SU-DHL-6 (cell line): ENCODE measurements at regions not wholly inside any gene's neighbourhood (a gene's known extent, or its start where the extent isn't known, plus 50 kb on each side); places are given as distances from the start of the nearest gene placed in this dataset.

ENCODE experiments used
- H2AFZ ChIP-seq: fragments of 200-600 bp; sonication (generic); 2 replicates; pipeline ENCODE4 v1.6.1; 2014; ENCODE audit warnings: low read depth, mild to moderate bottlenecking, moderate library complexity, mixed read lengths, antibody characterized with exemption, low read length; ENCODE audit not compliant: severe bottlenecking
- H3F3A ChIP-seq: fragments of 200-600 bp; shearing (Covaris generic); 2 replicates; pipeline ENCODE4 v1.6.0; 2016; ENCODE audit warnings: antibody characterized with exemption, mild to moderate bottlenecking; ENCODE audit not compliant: insufficient read depth
- H3K27ac ChIP-seq: fragments of 200-600 bp; sonication (generic); 2 replicates; pipeline ENCODE4 v1.5.1; 2016; ENCODE audit warnings: low read depth, mild to moderate bottlenecking, low read length, moderate library complexity, mixed read lengths
- H3K27me3 ChIP-seq: fragments of 200-600 bp; sonication (generic), shearing (Covaris generic); 2 replicates; pipeline ENCODE4 v1.6.0; 2014; ENCODE audit warnings: mild to moderate bottlenecking, low read length
- H3K36me3 ChIP-seq: fragments of 200-600 bp; sonication (generic); 2 replicates; pipeline ENCODE4 v1.6.1; 2014; ENCODE audit warnings: mild to moderate bottlenecking, low read length, mixed read lengths
- H3K4me2 ChIP-seq: fragments of 300-600, 200-600 bp; shearing (Covaris generic), sonication (generic); 2 replicates; pipeline ENCODE4 v1.6.0; 2014; ENCODE audit warnings: low read length, low read depth, mild to moderate bottlenecking; ENCODE audit not compliant: poor library complexity, severe bottlenecking
- H3K4me3 ChIP-seq: fragments of 200-600 bp; sonication (generic); 2 replicates; pipeline ENCODE4 v1.5.1; 2014; ENCODE audit warnings: antibody characterized with exemption, low read length, mild to moderate bottlenecking, mixed read lengths; ENCODE audit not compliant: insufficient read depth, poor library complexity, severe bottlenecking
- H3K79me2 ChIP-seq: fragments of 200-600 bp; sonication (generic); 2 replicates; pipeline ENCODE4 v1.6.1; 2014; ENCODE audit warnings: mild to moderate bottlenecking, low read length, moderate library complexity; ENCODE audit not compliant: insufficient read depth
- H3K9ac ChIP-seq: fragments of 200-600 bp; sonication (generic); 2 replicates; pipeline ENCODE4 v1.7.0; 2014; ENCODE audit warnings: mild to moderate bottlenecking, low read length
- H3K9me2 ChIP-seq: fragments of 200-600 bp; sonication (generic); replicated peaks from 2 replicates; pipeline ENCODE4 v1.6.1; 2014; ENCODE audit warnings: low read length; ENCODE audit not compliant: insufficient read depth
- H3K9me3 ChIP-seq: fragments of 200-600 bp; sonication (generic); 2 replicates; pipeline ENCODE4 v1.6.1; 2014; ENCODE audit warnings: low read length, mixed read lengths; ENCODE audit not compliant: insufficient read depth
- H4K20me1 ChIP-seq: fragments of 200-600 bp; sonication (generic); 2 replicates; pipeline ENCODE4 v1.6.1; 2014; ENCODE audit warnings: low read depth, mild to moderate bottlenecking, antibody characterized with exemption, low read length, moderate library complexity, mixed read lengths
- CTCF ChIP-seq: fragments of 200-600 bp; sonication (generic); IDR thresholded peaks from one replicate; pipeline ENCODE4 v1.5.1; 2017; ENCODE audit warnings: antibody characterized with exemption, mild to moderate bottlenecking, low read length, moderate library complexity; ENCODE audit not compliant: insufficient read depth, poor library complexity, severe bottlenecking
- EZH2phosphoT487 ChIP-seq: fragments of 200-600 bp; sonication (generic), shearing (Covaris generic); conservative IDR thresholded peaks from 2 replicates; pipeline ENCODE4 v1.6.1; 2018; ENCODE audit warnings: mild to moderate bottlenecking, antibody characterized with exemption, low read length, moderate library complexity, mixed read lengths

DNA sequence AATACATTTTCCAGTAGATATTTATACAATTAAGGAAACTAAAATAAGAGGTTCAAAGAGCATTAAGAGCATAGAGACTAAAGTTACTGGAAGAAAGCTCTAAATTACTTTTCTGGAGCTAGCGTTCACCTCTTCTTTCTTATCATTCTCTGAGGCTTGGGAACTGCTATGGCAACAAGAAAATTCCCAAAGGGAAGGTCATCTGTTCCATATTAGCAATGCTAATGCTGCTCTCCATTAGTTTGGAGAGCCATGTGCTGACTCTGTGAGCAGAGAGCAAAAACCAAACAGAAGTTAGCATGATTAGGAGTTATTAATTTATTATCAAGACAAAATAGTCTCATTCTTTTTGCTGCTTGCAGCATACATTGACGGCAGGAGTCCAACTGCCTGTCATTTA lies 143.1 kb upstream of the SLC16A7 start:
- no peak overlapping the region for H3K4me2 ChIP-seq
- H3K79me2 ChIP-seq = no peaks in the 10 kb centered on the region
- no peak overlapping the region for H3K27ac ChIP-seq
- no peak overlapping the region for H3K9ac ChIP-seq
- H3K9me2 ChIP-seq = no peaks in the 10 kb centered on the region
- H3K9me3 ChIP-seq = 0 out of 2 replicates have a peak, but pooled peaks cover 3% of the 10 kb centered on the region
- H4K20me1 ChIP-seq = no peaks in the 10 kb centered on the region
- H3K4me3 ChIP-seq = no peak overlapping the region
- H3F3A ChIP-seq = no peaks in the 10 kb centered on the region
- no peak overlapping the region for H2AFZ ChIP-seq
- no peak for TF ChIP-seq EZH2phosphoT487
- no peak for TF ChIP-seq CTCF
- H3K27me3 ChIP-seq = no peaks in the 10 kb centered on the region
- H3K36me3 ChIP-seq = no peaks in the 10 kb centered on the region

DNA sequence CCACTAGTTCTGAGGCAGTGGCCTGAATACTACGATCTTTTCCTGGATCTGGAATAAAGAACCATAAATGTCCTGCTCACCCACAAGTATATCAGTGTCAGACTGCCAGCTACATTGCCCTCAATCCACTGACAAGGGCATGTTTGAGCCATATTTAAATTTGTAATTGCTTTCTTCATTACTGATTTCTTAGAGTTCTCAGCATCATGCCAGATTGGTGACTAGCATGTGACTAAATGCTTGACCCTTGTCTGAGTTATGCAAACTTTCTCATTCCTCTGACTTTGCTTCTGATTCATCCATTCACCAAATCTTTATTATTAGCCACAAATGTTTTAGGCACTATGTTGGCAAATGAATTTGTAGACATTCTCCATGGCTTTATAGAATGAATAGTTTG lies 143.6 kb upstream of the SLC16A7 start:
- H3K9me2 ChIP-seq = no peaks in the 10 kb centered on the region
- H3K27me3 ChIP-seq = no peaks in the 10 kb centered on the region
- H4K20me1 ChIP-seq = no peaks in the 10 kb centered on the region
- H3F3A ChIP-seq = no peaks in the 10 kb centered on the region
- no peaks in the 10 kb centered on the region for H3K36me3 ChIP-seq
- no peaks in the 10 kb centered on the region for H3K79me2 ChIP-seq
- no peak overlapping the region for H3K4me3 ChIP-seq
- 0 out of 2 replicates have a peak, but pooled peaks cover 3% of the 10 kb centered on the region for H3K9me3 ChIP-seq
- no peak overlapping the region for H2AFZ ChIP-seq
- no peak for TF ChIP-seq CTCF
- no peak overlapping the region for H3K9ac ChIP-seq
- no peak overlapping the region for H3K27ac ChIP-seq
- H3K4me2 ChIP-seq = no peak overlapping the region

DNA sequence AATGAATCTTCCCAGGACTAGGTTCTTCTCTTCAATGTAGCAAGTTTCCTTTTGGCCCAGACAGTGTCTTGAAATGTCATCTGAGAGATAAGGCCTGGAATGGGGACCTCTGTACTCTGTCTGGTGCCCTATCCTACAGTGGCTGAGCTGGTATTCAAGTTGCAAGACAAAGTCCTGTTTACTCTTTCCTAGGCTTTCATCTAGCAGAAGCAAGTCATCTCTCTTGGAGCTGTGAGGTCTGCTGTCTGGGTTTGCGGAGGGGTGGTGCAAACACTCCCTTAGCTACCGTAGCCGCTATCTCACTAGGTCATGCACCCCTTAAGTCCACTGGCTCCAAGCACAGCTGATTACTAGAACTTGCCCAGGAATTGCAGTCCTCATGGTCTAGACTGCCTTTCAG lies 149.7 kb upstream of the SLC16A7 start:
- H3K27me3 ChIP-seq = no peaks in the 10 kb centered on the region
- H3K36me3 ChIP-seq = no peaks in the 10 kb centered on the region
- H3K9me3 ChIP-seq = 0 out of 2 replicates have a peak, but pooled peaks cover 3% of the 10 kb centered on the region
- no peak overlapping the region for H3K9ac ChIP-seq
- H2AFZ ChIP-seq = no peak overlapping the region
- H3K4me3 ChIP-seq = no peak overlapping the region
- no peaks in the 10 kb centered on the region for H3F3A ChIP-seq
- H3K9me2 ChIP-seq = no peaks in the 10 kb centered on the region
- no peak overlapping the region for H3K27ac ChIP-seq
- no peak overlapping the region for H3K4me2 ChIP-seq
- no peaks in the 10 kb centered on the region for H4K20me1 ChIP-seq
- TF ChIP-seq EZH2phosphoT487 (no peak), CTCF (no peak)
- H3K79me2 ChIP-seq = no peaks in the 10 kb centered on the region

GRCh38 chr12:59444932-59445331 lies 150.9 kb upstream of the SLC16A7 start:
- H3K79me2 ChIP-seq = no peaks in the 10 kb centered on the region
- no peaks in the 10 kb centered on the region for H3K36me3 ChIP-seq
- no peaks in the 10 kb centered on the region for H4K20me1 ChIP-seq
- no peak overlapping the region for H3K4me2 ChIP-seq
- no peak overlapping the region for H3K27ac ChIP-seq
- H3K9ac ChIP-seq = no peak overlapping the region
- H3K27me3 ChIP-seq = no peaks in the 10 kb centered on the region
- no peaks in the 10 kb centered on the region for H3K9me2 ChIP-seq
- H3K9me3 ChIP-seq = 0 out of 2 replicates have a peak, but pooled peaks cover 3% of the 10 kb centered on the region
- TF ChIP-seq EZH2phosphoT487 = no peak
- TF ChIP-seq CTCF = no peak
- H2AFZ ChIP-seq = no peak overlapping the region
- no peak overlapping the region for H3K4me3 ChIP-seq
- no peaks in the 10 kb centered on the region for H3F3A ChIP-seq
